Neuronal stem cell (in vitro differentiated cells): ENCODE measurements at regions not wholly inside any gene's neighbourhood (a gene's known extent, or its start where the extent isn't known, plus 50 kb on each side); places are given as distances from the start of the nearest gene placed in this dataset.

Experiments
- DNase-seq: peaks from one replicate; pipeline ENCODE4 v3.0.0-alpha.2; 2013; ENCODE audit warnings: low spot score
- H2AFZ ChIP-seq: one replicate; pipeline ENCODE4 v1.6.1; 2013; ENCODE audit warnings: mild to moderate bottlenecking, low read length, inconsistent platforms
- H2AK5ac ChIP-seq: 2 replicates; pipeline ENCODE4 v1.6.1; 2013; ENCODE audit warnings: low read depth, mild to moderate bottlenecking, inconsistent platforms, low read length, moderate library complexity, mixed read lengths
- H2BK120ac ChIP-seq: 2 replicates; pipeline ENCODE4 v1.6.1; 2013; ENCODE audit warnings: low read depth, mild to moderate bottlenecking, inconsistent platforms, low read length, moderate library complexity, mixed read lengths
- H2BK12ac ChIP-seq: one replicate; pipeline ENCODE4 v1.6.1; 2013; ENCODE audit warnings: low read length, inconsistent platforms
- H2BK15ac ChIP-seq: 2 replicates; pipeline ENCODE4 v1.6.1; 2013; ENCODE audit warnings: mild to moderate bottlenecking, low read length, inconsistent platforms, mixed read lengths
- H2BK5ac ChIP-seq: one replicate; pipeline ENCODE4 v1.6.1; 2013; ENCODE audit warnings: inconsistent platforms, mild to moderate bottlenecking, low read length, moderate library complexity
- H3K14ac ChIP-seq: one replicate; pipeline ENCODE4 v1.6.1; 2013; ENCODE audit warnings: low read length, inconsistent platforms
- H3K18ac ChIP-seq: 2 replicates; pipeline ENCODE4 v1.6.1; 2013; ENCODE audit warnings: low read length, inconsistent platforms
- H3K23ac ChIP-seq: 2 replicates; pipeline ENCODE4 v1.6.1; 2013; ENCODE audit warnings: low read depth, mild to moderate bottlenecking, mixed read lengths, low read length, inconsistent platforms; ENCODE audit not compliant: poor library complexity
- H3K27ac ChIP-seq: replicated peaks from 3 replicates; pipeline ENCODE4 v1.5.1; 2013; ENCODE audit warnings: low read length, inconsistent platforms
- H3K27me3 ChIP-seq, 3 experiments: 2 replicates each; pipeline ENCODE4 v1.6.1; 2013; ENCODE audit warnings: low read length in 3 of 3, mild to moderate bottlenecking in 2 of 3, inconsistent platforms in 1 of 3, low read depth in 1 of 3, mixed read lengths in 1 of 3, moderate library complexity in 1 of 3; ENCODE audit not compliant: control insufficient read depth in 3 of 3, insufficient read depth in 3 of 3
- H3K36me3 ChIP-seq, 2 donors: replicated peaks in 1 of 2; 2 replicates each; pipeline ENCODE4 v1.6.1; 2013; ENCODE audit warnings: low read length in 2 of 2; ENCODE audit not compliant: control insufficient read depth in 2 of 2, insufficient read depth in 2 of 2
- H3K4ac ChIP-seq: 2 replicates; pipeline ENCODE4 v1.6.1; 2013; ENCODE audit warnings: inconsistent platforms, mild to moderate bottlenecking, low read length, moderate library complexity
- H3K4me1 ChIP-seq, 2 donors: 1 replicate in 1 of 2; 2 replicates in 1 of 2; pipeline ENCODE4 v1.6.1; 2013; ENCODE audit warnings: low read length in 2 of 2, low read depth in 1 of 2; ENCODE audit not compliant: control insufficient read depth in 2 of 2, insufficient read depth in 1 of 2
- H3K4me2 ChIP-seq: one replicate; pipeline ENCODE4 v1.6.1; 2013; ENCODE audit warnings: mild to moderate bottlenecking, low read length, inconsistent platforms; ENCODE audit not compliant: insufficient read depth, poor library complexity, severe bottlenecking
- H3K4me3 ChIP-seq, 2 donors: 2 replicates each; pipeline ENCODE4 v1.5.1; 2013; ENCODE audit warnings: low read length in 2 of 2, mild to moderate bottlenecking in 2 of 2, inconsistent platforms in 1 of 2, moderate library complexity in 1 of 2
- H3K79me1 ChIP-seq: one replicate; pipeline ENCODE4 v1.6.1; 2013; ENCODE audit warnings: low read depth, mild to moderate bottlenecking, inconsistent platforms, low read length, moderate library complexity
- H3K9ac ChIP-seq: one replicate; pipeline ENCODE4 v1.6.1; 2013; ENCODE audit warnings: mild to moderate bottlenecking, low read depth, low read length, inconsistent platforms; ENCODE audit not compliant: poor library complexity
- H3K9me3 ChIP-seq, 2 donors: replicated peaks in 1 of 2; 2 replicates each; pipeline versions ENCODE3 to v1.6.1; 2013; ENCODE audit warnings: low read length in 2 of 2, mild to moderate bottlenecking in 2 of 2, inconsistent platforms in 1 of 2, low read depth in 1 of 2, mixed read lengths in 1 of 2, moderate library complexity in 1 of 2; ENCODE audit not compliant: control insufficient read depth in 2 of 2, insufficient read depth in 1 of 2
- H4K8ac ChIP-seq: one replicate; pipeline ENCODE4 v1.6.1; 2013; ENCODE audit warnings: low read depth, mild to moderate bottlenecking, inconsistent platforms, low read length, moderate library complexity
- H4K91ac ChIP-seq: one replicate; pipeline ENCODE4 v1.6.1; 2013; ENCODE audit warnings: low read length, low read depth, mild to moderate bottlenecking, inconsistent platforms; ENCODE audit not compliant: poor library complexity
- WGBS, 2 donors: extraction: QIAGEN DNeasy Blood & Tissue Kit; methylation state at CpG; one replicate each; pipeline ENCODE4 v1.1.7; 2013; ENCODE audit warnings: missing lambda C conversion rate in 2 of 2, mixed read lengths in 1 of 2; ENCODE audit not compliant: insufficient read length in 2 of 2, insufficient replicate concordance in 1 of 2; ENCODE audit errors: extremely low coverage in 2 of 2; 5-methylcytosine and 5-hydroxymethylcytosine counted together

DNA sequence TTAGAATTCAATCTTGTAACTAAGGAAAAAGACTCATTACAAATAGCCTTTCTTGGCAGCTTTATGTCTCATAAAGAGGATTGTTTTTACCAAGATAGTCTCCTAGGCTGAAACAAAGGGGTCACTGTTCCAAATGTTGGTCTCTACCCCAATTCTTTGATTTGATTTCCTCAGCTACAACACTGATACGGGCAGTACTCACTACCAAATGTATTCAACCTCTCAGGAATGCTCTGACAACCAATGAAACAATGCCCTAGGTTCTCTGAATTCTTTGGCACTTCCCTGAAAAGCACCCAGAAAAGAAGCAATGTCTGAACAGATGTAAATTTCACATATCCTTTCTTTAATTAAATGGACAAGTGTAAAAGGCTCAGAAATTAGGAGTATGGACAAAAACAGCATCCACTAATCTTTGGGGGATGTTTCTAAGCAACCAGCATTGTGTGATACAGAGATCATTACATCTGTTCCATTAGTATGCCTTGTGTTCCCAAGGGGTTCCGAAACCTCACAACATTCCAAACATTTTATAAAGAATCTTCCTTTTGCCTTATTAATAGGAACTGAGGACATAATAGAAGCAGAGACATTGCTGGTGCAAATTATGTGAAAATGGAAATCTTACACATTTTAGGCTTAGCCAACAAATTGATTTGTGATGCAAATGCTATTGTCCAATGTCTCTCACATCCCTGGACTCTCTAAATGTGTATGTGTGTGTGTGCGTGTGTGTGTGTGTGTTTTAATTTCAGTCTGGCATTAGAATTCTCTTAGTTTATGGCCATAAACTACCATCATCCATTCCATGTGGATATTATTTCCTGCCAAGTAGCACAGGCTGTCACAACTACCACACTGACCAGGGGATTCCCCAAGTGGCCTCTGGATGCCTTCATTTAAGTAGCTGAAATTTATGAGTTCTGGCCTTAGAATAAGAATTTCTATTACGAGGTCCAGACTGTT, 276.0 kb downstream of the MTX2 start:
- Histone ChIP-seq H2AK5ac (no peak overlapping the region), H4K91ac (no peak overlapping the region), H2BK5ac (no peak overlapping the region), H2BK12ac (no peak overlapping the region), H2BK120ac (no peak overlapping the region), H3K4ac (no peak overlapping the region), H3K18ac (no peak overlapping the region), H2BK15ac (no peak overlapping the region), H3K79me1 (no peaks in the 10 kb centered on the region), H3K23ac (no peak overlapping the region), H3K4me3 (no peak overlapping the region), H3K14ac (no peak overlapping the region), H2AFZ (no peak overlapping the region), H3K4me2 (no peak overlapping the region), H3K27me3 (no peaks in the 10 kb centered on the region), H3K27ac (no peak overlapping the region), H3K36me3 (no peaks in the 10 kb centered on the region), H4K8ac (no peak overlapping the region), H3K4me1 (peaks cover 6 to 11% of the 10 kb centered on the region in 2 donors), H3K9ac (no peak overlapping the region), H3K9me3 (no peaks in the 10 kb centered on the region)
- no CpG with 5 or more reads among the region's 4 CpGs for WGBS, 2 donors
- DNase-seq = no peak

DNA sequence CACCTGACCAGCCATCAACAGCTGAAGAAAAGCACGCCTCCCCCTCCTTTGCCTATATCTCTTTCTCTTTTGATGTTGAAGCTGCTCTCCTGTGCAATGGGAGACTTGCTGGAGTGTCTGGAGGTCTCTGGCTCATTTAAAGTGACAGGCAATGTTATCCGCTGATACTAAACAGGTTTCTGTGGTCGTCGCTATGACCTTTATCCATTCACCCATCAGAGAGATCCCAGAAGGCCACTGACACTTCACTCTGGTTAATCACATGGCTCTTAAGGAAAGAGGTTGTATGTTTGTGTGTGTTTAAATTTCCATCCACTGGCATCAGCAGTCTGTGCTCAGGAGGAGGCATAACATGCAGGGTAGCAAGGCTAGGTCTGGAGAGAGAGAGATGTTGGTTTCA, 277.3 kb downstream of the MTX2 start:
- Histone ChIP-seq H4K91ac (no peak overlapping the region), H3K4me3 (no peak overlapping the region), H3K79me1 (no peaks in the 10 kb centered on the region), H3K9ac (no peak overlapping the region), H3K4ac (no peak overlapping the region), H3K9me3 (no peaks in the 10 kb centered on the region), H3K27ac (no peak overlapping the region), H3K4me2 (no peak overlapping the region), H2BK15ac (no peak overlapping the region), H3K36me3 (no peaks in the 10 kb centered on the region), H4K8ac (no peak overlapping the region), H2AK5ac (no peak overlapping the region), H2AFZ (no peak overlapping the region), H3K4me1 (peaks cover 6 to 11% of the 10 kb centered on the region in 2 donors), H3K23ac (no peak overlapping the region), H3K27me3 (no peaks in the 10 kb centered on the region), H3K18ac (no peak overlapping the region), H2BK12ac (no peak overlapping the region), H2BK120ac (no peak overlapping the region), H2BK5ac (no peak overlapping the region), H3K14ac (no peak overlapping the region)
- DNase-seq = no peak
- WGBS, 2 donors = no CpG with 5 or more reads among the region's 4 CpGs

DNA sequence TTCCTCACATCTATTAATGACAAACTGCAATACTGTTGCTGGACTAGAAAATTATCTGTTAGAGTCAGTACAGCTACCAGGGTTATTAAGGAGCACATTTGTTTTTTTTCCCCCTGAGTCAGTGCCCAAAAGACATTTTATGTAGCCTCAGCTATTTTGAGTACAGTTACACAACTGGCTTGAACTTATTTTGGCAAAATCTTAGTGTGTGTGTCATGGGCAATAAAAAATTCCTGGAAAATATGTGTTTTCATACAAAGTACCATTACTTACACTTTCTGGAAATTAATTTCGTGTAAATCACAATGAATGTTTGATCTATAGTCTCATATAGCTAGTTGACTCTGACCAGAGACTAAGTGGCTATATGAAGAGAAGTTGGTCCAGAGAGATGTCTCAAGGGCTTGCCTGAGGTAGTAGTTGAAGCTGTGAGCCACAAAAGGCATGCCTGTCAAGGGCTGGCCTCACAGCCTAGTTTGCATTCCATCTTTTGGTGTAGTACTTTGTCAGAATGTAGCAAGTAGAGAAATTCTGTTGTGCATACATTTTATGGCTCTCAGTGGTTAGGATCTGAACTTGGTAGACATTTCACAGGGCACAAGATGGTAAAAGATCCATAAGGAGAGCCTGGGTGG, 283.4 kb downstream of the MTX2 start:
- H2BK15ac ChIP-seq = no peak overlapping the region
- no peak overlapping the region for H4K91ac ChIP-seq
- H2BK120ac ChIP-seq = no peak overlapping the region
- no peak overlapping the region for H3K4me2 ChIP-seq
- no peak overlapping the region for H2BK5ac ChIP-seq
- no peak overlapping the region for H3K27ac ChIP-seq
- WGBS, 2 donors = no CpG with 5 or more reads among the region's 1 CpG
- peaks cover 0 to 8% (median 0%) of the 10 kb centered on the region in 3 experiments for H3K27me3 ChIP-seq
- H3K14ac ChIP-seq = no peak overlapping the region
- no peak overlapping the region for H3K23ac ChIP-seq
- no peak overlapping the region for H2BK12ac ChIP-seq
- no peak overlapping the region for H3K9ac ChIP-seq
- H3K4me1 ChIP-seq = peaks cover 0 to 4% of the 10 kb centered on the region in 2 donors
- no peak for DNase-seq
- no peaks in the 10 kb centered on the region for H3K36me3 ChIP-seq
- H2AFZ ChIP-seq = no peak overlapping the region
- H3K18ac ChIP-seq = no peak overlapping the region
- H3K4me3 ChIP-seq = no peak overlapping the region
- H3K79me1 ChIP-seq = no peaks in the 10 kb centered on the region
- H3K9me3 ChIP-seq = no peaks in the 10 kb centered on the region
- no peak overlapping the region for H3K4ac ChIP-seq
- H4K8ac ChIP-seq = no peak overlapping the region
- no peak overlapping the region for H2AK5ac ChIP-seq

DNA sequence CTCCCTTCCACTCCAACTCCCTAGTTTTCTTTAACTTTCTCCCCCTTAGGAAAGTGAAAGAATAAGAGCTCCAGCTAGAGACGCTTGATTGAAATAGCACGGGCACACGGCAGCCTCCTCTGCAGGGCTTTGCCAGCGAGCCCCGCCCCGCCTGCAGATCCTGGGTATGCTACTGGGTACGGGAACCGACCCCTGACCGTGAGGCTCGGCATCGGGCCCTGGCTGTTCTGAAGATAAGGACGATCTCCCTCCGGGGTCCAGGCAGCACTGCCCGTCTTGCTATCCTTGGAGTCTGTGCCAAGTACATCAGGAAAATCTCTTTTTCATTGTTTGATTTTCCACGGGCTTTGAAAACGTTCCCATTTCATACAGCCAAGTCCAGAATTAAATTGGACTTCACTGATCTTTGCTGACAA, 284.5 kb downstream of the MTX2 start:
- peak overlapping the region; percentile 35 for H3K4me2 ChIP-seq
- no peak overlapping the region for H4K91ac ChIP-seq
- no peak overlapping the region for H4K8ac ChIP-seq
- no peak overlapping the region for H2BK5ac ChIP-seq
- no peak overlapping the region for H3K4me3 ChIP-seq
- H3K27ac ChIP-seq = no peak overlapping the region
- H3K18ac ChIP-seq = peak overlapping the region; percentile 52
- no peak overlapping the region for H2BK120ac ChIP-seq
- peak overlapping the region; percentile 60 for H2AFZ ChIP-seq
- no peak for DNase-seq
- H3K9ac ChIP-seq = no peak overlapping the region
- no peak overlapping the region for H2BK15ac ChIP-seq
- no peak overlapping the region for H3K4ac ChIP-seq
- no peak overlapping the region for H3K14ac ChIP-seq
- H3K4me1 ChIP-seq = peaks cover 0 to 4% of the 10 kb centered on the region in 2 donors
- peaks cover 0 to 8% (median 0%) of the 10 kb centered on the region in 3 experiments for H3K27me3 ChIP-seq
- no CpG with 5 or more reads among the region's 16 CpGs for WGBS, 2 donors
- no peaks in the 10 kb centered on the region for H3K79me1 ChIP-seq
- H3K9me3 ChIP-seq = no peaks in the 10 kb centered on the region
- no peak overlapping the region for H3K23ac ChIP-seq
- H3K36me3 ChIP-seq = no peaks in the 10 kb centered on the region
- no peak overlapping the region for H2AK5ac ChIP-seq
- H2BK12ac ChIP-seq = no peak overlapping the region
